Sigmoid colon (tissue), 4 donors: ENCODE measurements at regions not wholly inside any gene's neighbourhood (a gene's known extent, or its start where the extent isn't known, plus 50 kb on each side); places are given as distances from the start of the nearest gene placed in this dataset.

Experiments used
- CTCF ChIP-seq, 4 experiments: fragments of 450-650 bp in 3 of 4; fragments of 200-600 bp in 1 of 4; IDR thresholded peaks; one replicate each; pipeline ENCODE4 v1.5.1; 2016 to 2019; ENCODE audit warnings: antibody characterized with exemption in 4 of 4, mild to moderate bottlenecking in 3 of 4, moderate library complexity in 2 of 4
- EP300 ChIP-seq, 4 donors: sonication (generic); formaldehyde crosslinking; IDR thresholded peaks; one replicate each; pipeline ENCODE4 v1.6.1; 2017; ENCODE audit warnings: antibody characterized with exemption in 4 of 4
- POLR2A ChIP-seq, 2 donors: fragments of 450-650 bp; IDR thresholded peaks; one replicate each; pipeline ENCODE4 v1.6.1; 2016; ENCODE audit warnings: antibody characterized with exemption in 2 of 2, mild to moderate bottlenecking in 2 of 2, moderate library complexity in 2 of 2
- POLR2AphosphoS5 ChIP-seq, 4 donors: sonication (generic); formaldehyde crosslinking; IDR thresholded peaks; one replicate each; pipeline ENCODE4 v1.6.1; 2017; ENCODE audit warnings: antibody characterized with exemption in 4 of 4

GRCh38 chr7:108711611-108712010, 141.9 kb downstream of the DNAJB9 start:
- TF ChIP-seq CTCF (IDR thresholded peaks at IDR 0.05) (no peak), EP300 (IDR thresholded peaks at IDR 0.05) (no peak), POLR2A (IDR thresholded peaks at IDR 0.05) (no peak), POLR2AphosphoS5 (IDR thresholded peaks at IDR 0.05) (no peak)
